GM18951 (cell line): ENCODE measurements at regions not wholly inside any gene's neighbourhood (a gene's known extent, or its start where the extent isn't known, plus 50 kb on each side); places are given as distances from the start of the nearest gene placed in this dataset.

ENCODE experiments used
- POLR2A ChIP-seq: IDR thresholded peaks from 4 replicates; pipeline ENCODE4 v1.6.1; 2011; ENCODE audit warnings: mild to moderate bottlenecking; ENCODE audit not compliant: insufficient read length, insufficient read depth; ENCODE audit errors: extremely low read depth
- in situ Hi-C: fragments of 300-500 bp; cut with MboI; formaldehyde crosslinking; loops from one replicate; pipeline ENCODE4 v1.12.0; 2022; ENCODE audit warnings: low sequenced_read_pairs, mixed read lengths, inconsistent platforms; ENCODE audit not compliant: unreplicated experiment

DNA sequence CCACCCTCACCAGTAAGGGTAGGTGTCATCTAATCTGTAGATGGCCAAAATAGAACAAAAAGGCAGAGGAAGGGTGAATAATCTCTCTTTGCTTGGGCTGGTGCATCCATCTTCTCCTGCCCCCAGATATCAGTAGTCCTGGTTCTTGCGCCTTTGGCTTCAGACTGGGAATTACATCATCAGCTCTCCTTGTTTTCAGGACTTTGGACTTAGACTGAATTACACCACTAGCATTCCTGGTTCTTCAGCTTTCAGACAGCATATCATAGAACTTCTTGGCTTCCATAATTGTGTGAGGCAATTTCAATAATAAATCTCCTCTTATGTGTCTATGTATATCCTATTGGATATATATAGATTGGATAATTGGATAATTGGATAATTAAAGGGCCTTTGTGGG is 403.0 kb upstream of the USP24 start:
- no peak for TF ChIP-seq POLR2A
- in situ Hi-C loops = no loop called here

- TF ChIP-seq POLR2A = no peak
- in situ Hi-C loops = no loop called here
These were observed 402.3 kb upstream of the USP24 start for GRCh38 chr1:55617288-55617982.

GRCh38 chr1:55612988-55613387 is 397.8 kb upstream of the USP24 start:
- no peak for TF ChIP-seq POLR2A
- in situ Hi-C loops = no loop called here

DNA sequence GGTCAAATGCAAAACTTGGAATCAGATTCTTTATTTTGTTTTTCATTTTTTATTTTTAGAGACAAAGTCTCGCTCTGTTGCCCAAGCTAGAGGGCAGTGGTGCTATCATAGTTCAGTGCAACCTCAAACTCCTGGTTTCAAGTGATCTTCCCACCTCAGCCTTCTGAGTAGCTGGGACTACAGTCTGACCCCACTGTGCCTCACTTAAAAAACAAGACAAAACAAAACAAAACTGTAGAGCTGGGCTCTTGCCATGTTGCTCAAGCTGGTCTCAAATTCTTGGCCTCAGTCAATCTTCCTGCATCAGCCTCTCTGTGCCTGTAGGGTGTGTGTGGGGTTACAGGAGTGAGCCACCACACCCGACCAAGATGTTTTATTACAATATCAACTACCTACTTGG is 396.0 kb upstream of the USP24 start:
- TF ChIP-seq POLR2A = no peak
- in situ Hi-C loops = no loop called here

GRCh38 chr1:55610203-55610602 is 395.0 kb upstream of the USP24 start:
- in situ Hi-C loops = no loop called here
- no peak for TF ChIP-seq POLR2A

DNA sequence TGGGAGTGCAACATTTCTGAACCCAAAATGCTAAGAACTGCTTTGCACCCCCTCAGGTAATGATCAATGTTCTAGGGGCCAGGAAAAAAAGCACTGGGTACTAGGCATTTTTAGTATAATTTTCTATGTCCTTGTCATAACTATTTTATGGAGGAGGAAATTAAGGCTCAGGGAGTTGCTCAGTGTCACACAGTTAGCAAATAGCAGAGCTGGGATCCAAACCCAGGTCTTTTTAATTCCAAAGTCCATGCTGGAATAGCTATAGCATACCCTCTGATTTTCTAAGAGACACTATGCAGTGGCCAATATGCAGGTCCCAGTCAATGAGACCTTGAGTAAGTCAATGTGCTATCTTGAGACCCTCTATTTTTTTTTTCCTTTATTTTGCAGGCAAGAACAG is 394.5 kb upstream of the USP24 start:
- in situ Hi-C loops = no loop called here
- no peak for TF ChIP-seq POLR2A

DNA sequence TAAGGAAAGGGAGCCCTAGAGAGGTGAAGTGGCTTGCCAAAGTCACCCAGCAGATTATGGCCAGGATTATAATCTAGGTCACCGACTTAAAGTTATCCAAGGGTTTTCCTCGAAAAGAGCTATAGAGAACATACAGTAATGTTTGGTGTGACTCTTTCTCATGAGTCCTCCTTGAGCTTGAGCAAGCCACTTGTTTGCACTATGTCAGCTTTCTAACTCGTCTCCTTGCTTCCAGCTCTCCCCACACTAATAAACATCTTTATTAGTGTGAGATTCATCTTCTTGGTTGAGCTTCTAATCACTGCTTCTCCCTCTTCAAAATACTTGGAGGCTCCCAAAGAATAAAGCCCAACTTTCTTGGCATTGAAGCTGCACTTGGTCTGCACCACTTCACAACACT is 390.0 kb upstream of the USP24 start:
- no peak for TF ChIP-seq POLR2A
- in situ Hi-C loops = no loop called here

- in situ Hi-C loops = no loop called here
- no peak for TF ChIP-seq POLR2A
These were observed 389.6 kb upstream of the USP24 start for GRCh38 chr1:55604749-55605148.

DNA sequence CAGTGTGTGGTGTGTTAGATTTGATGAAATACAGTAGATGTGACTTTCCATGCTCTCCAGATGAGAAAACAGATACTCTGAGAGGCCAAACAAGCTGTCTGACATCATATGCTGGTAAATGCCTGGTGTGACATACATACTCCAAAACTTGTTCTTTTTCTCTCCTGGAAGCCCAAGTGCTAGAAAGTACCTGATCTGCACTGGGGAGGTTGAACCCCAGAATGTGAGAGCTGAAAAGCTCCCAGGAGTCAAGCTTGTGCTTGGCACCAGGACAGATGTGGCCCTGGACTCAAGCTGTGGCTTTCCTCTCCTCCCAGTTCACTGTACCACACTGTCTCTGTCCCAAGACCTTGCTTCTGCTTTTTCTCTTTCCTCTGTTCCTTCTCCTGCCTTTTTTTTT is 389.0 kb upstream of the USP24 start:
- no peak for TF ChIP-seq POLR2A
- in situ Hi-C loops = no loop called here

- TF ChIP-seq POLR2A = no peak
- in situ Hi-C loops = no loop called here
These were observed 385.1 kb upstream of the USP24 start for GRCh38 chr1:55600242-55600641.

- TF ChIP-seq POLR2A = no peak
- in situ Hi-C loops = no loop called here
These were observed 382.7 kb upstream of the USP24 start for GRCh38 chr1:55597910-55598309.

DNA sequence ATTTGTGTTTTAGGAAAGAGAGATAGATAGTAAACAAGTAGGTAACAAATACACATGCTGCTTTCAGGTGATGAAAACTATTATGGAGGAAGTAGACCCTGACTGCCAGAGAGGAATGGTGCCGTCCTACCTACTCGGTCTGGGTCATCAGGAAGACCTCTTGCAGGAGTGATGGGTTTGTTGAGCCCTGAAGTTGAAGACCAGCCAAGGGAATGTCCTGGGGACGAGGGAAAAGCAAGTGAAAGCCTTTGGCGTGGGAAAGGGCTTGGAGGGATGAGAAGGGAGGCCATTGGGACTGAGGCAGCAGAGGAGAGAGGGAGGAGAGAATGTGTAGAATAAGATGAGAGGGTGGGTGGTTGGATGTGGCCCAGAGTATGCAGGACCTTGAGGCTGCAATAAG is 379.5 kb upstream of the USP24 start:
- TF ChIP-seq POLR2A = no peak
- in situ Hi-C loops = no loop called here

DNA sequence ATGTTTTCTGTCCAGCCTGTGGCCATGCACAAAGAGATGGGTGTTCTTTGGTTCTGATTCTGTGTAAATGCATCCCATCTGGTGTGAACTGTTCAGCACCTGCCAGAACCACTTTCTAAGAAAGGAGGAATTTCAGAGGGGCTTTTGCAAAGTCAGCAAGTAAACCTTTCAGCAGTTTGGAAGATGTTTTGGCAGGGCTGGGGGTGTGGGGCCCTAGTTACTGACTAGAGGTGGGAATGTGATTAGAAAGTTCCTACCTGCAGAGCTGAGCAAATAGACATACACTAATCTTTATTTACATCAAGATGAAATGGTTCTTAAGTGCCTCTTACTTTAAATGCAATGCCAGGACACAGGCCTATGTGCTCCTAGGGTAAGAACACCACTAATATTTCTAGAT is 378.1 kb upstream of the USP24 start:
- in situ Hi-C loops = no loop called here
- TF ChIP-seq POLR2A = no peak

- in situ Hi-C loops = no loop called here
- no peak for TF ChIP-seq POLR2A
These were observed 377.0 kb upstream of the USP24 start for GRCh38 chr1:55592122-55592521.
